ENCODE measurements at regions not wholly inside any gene's neighbourhood (a gene's known extent, or its start where the extent isn't known, plus 50 kb on each side); places are given as distances from the start of the nearest gene placed in this dataset.

DNA sequence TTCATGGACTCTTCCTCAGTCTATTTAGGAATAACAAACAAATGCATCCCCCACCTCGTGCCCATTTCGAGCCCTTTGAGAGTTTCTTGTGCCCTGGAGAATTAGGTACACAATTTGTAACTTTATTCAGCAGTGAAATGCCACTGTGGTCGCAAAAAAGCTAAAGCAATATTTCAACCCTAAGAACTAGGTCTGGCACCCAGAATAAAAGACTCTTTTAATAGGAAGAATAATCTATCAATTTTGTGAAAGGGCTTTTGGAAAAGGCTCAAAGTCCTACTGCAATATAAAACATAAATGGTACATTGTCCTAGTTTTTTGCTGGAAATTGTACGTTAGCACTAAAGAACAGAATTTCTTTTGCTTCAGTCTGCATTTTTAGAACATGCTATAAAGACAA is 304.6 kb upstream of the TENM3 start:
- TF ChIP-seq POLR2AphosphoS5 (IDR thresholded peaks at IDR 0.05; ENCODE audit: borderline replicate concordance, low read depth, low read length) = no peak
- TF ChIP-seq EZH2 (IDR thresholded peaks at IDR 0.05) = no peak
